ENCODE measurements at regions not wholly inside any gene's neighbourhood (a gene's known extent, or its start where the extent isn't known, plus 50 kb on each side); places are given as distances from the start of the nearest gene placed in this dataset.

GRCh38 chr9:116087751-116088194, 65.8 kb upstream of the PAPPA start:
- whole genome bisulfite sequencing (ENCODE audit: low lambda C conversion rate): 8% methylated on average over 3 of the region's 3 CpGs
- TF ChIP-seq ZNF687 (CRISPR knock-in tag; IDR thresholded peaks at IDR 0.05) (no peak), ZNF556 (CRISPR knock-in tag; IDR thresholded peaks at IDR 0.05; ENCODE audit: borderline replicate concordance) (no peak), ZNF512 (CRISPR knock-in tag; IDR thresholded peaks at IDR 0.05) (no peak), BCLAF1 (IDR thresholded peaks at IDR 0.05) (no peak), CTCF (CRISPR knock-in tag; IDR thresholded peaks at IDR 0.05) (no peak), TEF (CRISPR knock-in tag; IDR thresholded peaks at IDR 0.05) (no peak), SNRNP70 (IDR thresholded peaks at IDR 0.05; ENCODE audit: low read depth, low read length) (no peak), TBL1XR1 (IDR thresholded peaks at IDR 0.05; ENCODE audit: borderline replicate concordance, low read length, partially characterized antibody) (no peak), ZNF251 (CRISPR knock-in tag; IDR thresholded peaks at IDR 0.05) (no peak), RAD21 (CRISPR knock-in tag; IDR thresholded peaks at IDR 0.05) (no peak), KLF9 (CRISPR knock-in tag; IDR thresholded peaks at IDR 0.05; ENCODE audit: low read depth) (no peak), ZFP36L2 (CRISPR knock-in tag; IDR thresholded peaks at IDR 0.05) (no peak), ZNF329 (CRISPR knock-in tag; IDR thresholded peaks at IDR 0.05; ENCODE audit: low read depth) (no peak), ATF3 (CRISPR knock-in tag; IDR thresholded peaks at IDR 0.05) (no peak)

More at GRCh38 chr9:116087751-116088194, 65.8 kb upstream of the PAPPA start:
- H2AFZ ChIP-seq (ENCODE audit: low read length): no peak overlapping the region
- no peaks in the 10 kb centered on the region for H4K20me1 ChIP-seq (ENCODE audit: insufficient read depth, low read length)
- no peak overlapping the region for H3K4me3 ChIP-seq (replicated peaks in 1 of 3; ENCODE audit: insufficient read depth in 1 of 3, low read depth in 2 of 3, low read length in 3 of 3)
- intact Hi-C loops (cut with micrococcal nuclease; ENCODE audit: unreplicated experiment) (no loop called here), in situ Hi-C loops (cut with HindIII; ENCODE audit: extremely low pct_ligation_motif_present, low pct_unique_long_range_greater_than_20kb) (no loop called here)
- H3K9me3 ChIP-seq (ENCODE audit: low read length): no peaks in the 10 kb centered on the region
- no peaks in the 10 kb centered on the region for H3K79me2 ChIP-seq (ENCODE audit: insufficient read depth, low read length)
- FAIRE-seq (no peak), ATAC-seq (no peak), DNase-seq (ENCODE audit: low spot score) (no peak)
- ChIA-PET CTCF (ENCODE audit: low intra/inter-chr PET ratio, low total read pairs) (no interaction called here), POLR2A (no interaction called here)
- H3K4me2 ChIP-seq (ENCODE audit: low read depth, low read length): no peak overlapping the region
- no peak overlapping the region for H3K9ac ChIP-seq (ENCODE audit: insufficient read depth, low read depth, low read length)
- H3K4me1 ChIP-seq (ENCODE audit: insufficient read depth, low read length): no peaks in the 10 kb centered on the region
- no peak overlapping the region for H3K27ac ChIP-seq (ENCODE audit: extremely low read length, insufficient read depth, low read length)
- no peaks in the 10 kb centered on the region for H3K27me3 ChIP-seq (ENCODE audit: control insufficient read depth in 1 of 2, insufficient read depth in 2 of 2, low read length in 2 of 2)
- no peaks in the 10 kb centered on the region for H3K36me3 ChIP-seq (replicated peaks in 1 of 2; ENCODE audit: control insufficient read depth in 1 of 2, insufficient read depth in 2 of 2, low read length in 2 of 2)
- no TSS peak for BruUV-seq (replicated peaks)
